ENCODE measurements at regions not wholly inside any gene's neighbourhood (a gene's known extent, or its start where the extent isn't known, plus 50 kb on each side); places are given as distances from the start of the nearest gene placed in this dataset.

DNA sequence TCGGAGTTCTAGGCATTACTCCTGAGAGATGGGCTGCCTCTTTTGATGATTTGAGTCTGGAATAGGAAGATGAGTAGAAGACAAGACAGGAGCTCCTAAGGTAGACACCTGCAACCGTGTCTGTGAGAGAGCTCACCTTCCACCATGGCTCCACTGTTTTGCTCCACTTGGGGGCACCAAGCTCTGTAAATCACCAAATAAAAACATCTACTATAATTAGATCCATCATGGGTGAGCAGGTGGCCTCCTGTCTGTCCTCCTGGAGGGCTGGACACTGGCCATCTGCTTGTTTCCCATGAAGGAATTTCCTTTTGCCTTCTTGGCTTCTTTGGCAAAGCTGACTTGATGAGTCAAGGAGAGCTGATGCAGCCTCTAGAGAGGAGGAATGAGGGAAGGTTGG is 179.0 kb downstream of the HAPSTR1 start:
- TF ChIP-seq, protein P1, sequence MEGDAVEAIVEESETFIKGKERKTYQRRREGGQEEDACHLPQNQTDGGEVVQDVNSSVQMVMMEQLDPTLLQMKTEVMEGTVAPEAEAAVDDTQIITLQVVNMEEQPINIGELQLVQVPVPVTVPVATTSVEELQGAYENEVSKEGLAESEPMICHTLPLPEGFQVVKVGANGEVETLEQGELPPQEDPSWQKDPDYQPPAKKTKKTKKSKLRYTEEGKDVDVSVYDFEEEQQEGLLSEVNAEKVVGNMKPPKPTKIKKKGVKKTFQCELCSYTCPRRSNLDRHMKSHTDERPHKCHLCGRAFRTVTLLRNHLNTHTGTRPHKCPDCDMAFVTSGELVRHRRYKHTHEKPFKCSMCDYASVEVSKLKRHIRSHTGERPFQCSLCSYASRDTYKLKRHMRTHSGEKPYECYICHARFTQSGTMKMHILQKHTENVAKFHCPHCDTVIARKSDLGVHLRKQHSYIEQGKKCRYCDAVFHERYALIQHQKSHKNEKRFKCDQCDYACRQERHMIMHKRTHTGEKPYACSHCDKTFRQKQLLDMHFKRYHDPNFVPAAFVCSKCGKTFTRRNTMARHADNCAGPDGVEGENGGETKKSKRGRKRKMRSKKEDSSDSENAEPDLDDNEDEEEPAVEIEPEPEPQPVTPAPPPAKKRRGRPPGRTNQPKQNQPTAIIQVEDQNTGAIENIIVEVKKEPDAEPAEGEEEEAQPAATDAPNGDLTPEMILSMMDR (IDR thresholded peaks at IDR 0.05), result no peak
- TF ChIP-seq POLR2A (IDR thresholded peaks at IDR 0.05), result no peak

All from thyroid gland (tissue), 4 donors.